SJSA1 (cell line): ENCODE measurements at regions not wholly inside any gene's neighbourhood (a gene's known extent, or its start where the extent isn't known, plus 50 kb on each side); places are given as distances from the start of the nearest gene placed in this dataset.
"Not testable (repeated sequence)": the region's sequence is repeated elsewhere in the genome, so short reads cannot be mapped to it uniquely, and the experiment has no call there.

Source experiments
- DNase-seq, 2 experiments: peaks; one replicate each; pipeline ENCODE4 v3.0.0-alpha.2; 2015 to 2020; ENCODE audit warnings: low spot score in 2 of 2, low read depth in 1 of 2
- H3K27ac ChIP-seq: fragments of 250-450 bp; sonication (Bioruptor Pico); 2 replicates; pipeline ENCODE4 v1.5.1; 2020; ENCODE audit warnings: mild to moderate bottlenecking, moderate library complexity
- H3K27me3 ChIP-seq: fragments of 250-450 bp; sonication (Bioruptor Pico); replicated peaks from 2 replicates; pipeline ENCODE4 v1.5.1; 2020; ENCODE audit warnings: mild to moderate bottlenecking, moderate library complexity
- H3K36me3 ChIP-seq: fragments of 250-450 bp; sonication (Bioruptor Pico); 2 replicates; pipeline ENCODE4 v1.5.1; 2020; ENCODE audit warnings: mild to moderate bottlenecking
- H3K4me1 ChIP-seq: fragments of 250-450 bp; sonication (Bioruptor Pico); replicated peaks from 2 replicates; pipeline ENCODE4 v1.6.1; 2021; ENCODE audit warnings: mild to moderate bottlenecking
- H3K4me3 ChIP-seq: fragments of 250-450 bp; sonication (Bioruptor Pico); 2 replicates; pipeline ENCODE4 v1.5.1; 2020; ENCODE audit warnings: mild to moderate bottlenecking
- H3K9me3 ChIP-seq: fragments of 250-450 bp; sonication (Bioruptor Pico); replicated peaks from 2 replicates; pipeline ENCODE4 v1.5.1; 2020; ENCODE audit warnings: mild to moderate bottlenecking

GRCh38 chr12:131528144-131528543 is 182.7 kb upstream of the SFSWAP start:
- Histone ChIP-seq H3K4me1 (no peaks in the 10 kb centered on the region), H3K27ac (no peak overlapping the region), H3K36me3 (no peaks in the 10 kb centered on the region), H3K9me3 (no peaks in the 10 kb centered on the region), H3K27me3 (no peaks in the 10 kb centered on the region), H3K4me3 (no peak overlapping the region)
- DNase-seq, result no peak

GRCh38 chr12:131528667-131529066 is 182.2 kb upstream of the SFSWAP start:
- no peak overlapping the region for H3K27ac ChIP-seq
- no peaks in the 10 kb centered on the region for H3K9me3 ChIP-seq
- H3K4me1 ChIP-seq, result no peaks in the 10 kb centered on the region
- H3K27me3 ChIP-seq, result no peaks in the 10 kb centered on the region
- no peaks in the 10 kb centered on the region for H3K36me3 ChIP-seq
- H3K4me3 ChIP-seq, result no peak overlapping the region
- no peak for DNase-seq

- H3K27ac ChIP-seq, result no peak overlapping the region
- H3K9me3 ChIP-seq, result no peaks in the 10 kb centered on the region
- H3K4me3 ChIP-seq, result no peak overlapping the region
- no peak for DNase-seq
- no peaks in the 10 kb centered on the region for H3K36me3 ChIP-seq
- no peaks in the 10 kb centered on the region for H3K27me3 ChIP-seq
- H3K4me1 ChIP-seq, result no peaks in the 10 kb centered on the region
Observed at GRCh38 chr12:131529196-131530040, 181.5 kb upstream of the SFSWAP start.

DNA sequence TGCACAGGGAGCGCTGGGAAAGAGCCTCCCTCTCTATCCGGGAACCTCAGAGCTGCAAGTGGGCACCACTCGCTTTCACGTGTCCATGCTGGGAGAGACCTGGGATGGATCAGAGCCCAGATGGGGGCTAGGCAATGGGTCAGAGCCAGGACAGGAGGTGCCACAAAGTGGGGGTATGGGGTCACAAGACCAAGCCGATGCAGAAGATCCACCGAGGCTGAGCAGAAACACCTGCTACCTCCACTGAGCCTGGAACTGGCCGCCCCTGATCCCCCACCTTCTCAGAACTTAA is 180.9 kb upstream of the SFSWAP start:
- DNase-seq, result no peak
- H3K27ac ChIP-seq, result no peak overlapping the region
- H3K4me3 ChIP-seq, result no peak overlapping the region
- H3K27me3 ChIP-seq, result no peaks in the 10 kb centered on the region
- no peaks in the 10 kb centered on the region for H3K9me3 ChIP-seq
- H3K36me3 ChIP-seq, result no peaks in the 10 kb centered on the region
- H3K4me1 ChIP-seq, result no peaks in the 10 kb centered on the region

DNA sequence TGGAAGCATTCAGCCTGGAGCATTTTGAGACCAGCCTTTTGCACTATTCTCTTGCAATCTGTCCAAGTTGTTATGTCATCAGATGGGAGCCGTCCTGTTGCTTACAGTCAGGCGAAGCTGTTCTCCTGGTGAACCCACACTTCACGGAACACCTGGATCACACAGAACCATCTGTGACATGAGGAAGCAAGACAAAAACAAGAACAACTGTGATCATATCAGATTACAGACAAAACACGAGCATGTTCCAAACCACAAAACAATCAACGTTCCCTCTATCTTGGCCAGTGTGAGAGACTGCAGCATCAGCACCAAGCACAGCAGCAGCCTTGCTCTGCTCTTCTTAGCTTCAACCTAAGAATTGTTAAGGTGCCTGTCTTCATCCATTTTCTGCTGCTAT is 180.5 kb upstream of the SFSWAP start:
- DNase-seq, result no peak
- Histone ChIP-seq H3K36me3 (no peaks in the 10 kb centered on the region), H3K4me1 (no peaks in the 10 kb centered on the region), H3K4me3 (no peak overlapping the region), H3K27me3 (no peaks in the 10 kb centered on the region), H3K27ac (no peak overlapping the region), H3K9me3 (no peaks in the 10 kb centered on the region)

DNA sequence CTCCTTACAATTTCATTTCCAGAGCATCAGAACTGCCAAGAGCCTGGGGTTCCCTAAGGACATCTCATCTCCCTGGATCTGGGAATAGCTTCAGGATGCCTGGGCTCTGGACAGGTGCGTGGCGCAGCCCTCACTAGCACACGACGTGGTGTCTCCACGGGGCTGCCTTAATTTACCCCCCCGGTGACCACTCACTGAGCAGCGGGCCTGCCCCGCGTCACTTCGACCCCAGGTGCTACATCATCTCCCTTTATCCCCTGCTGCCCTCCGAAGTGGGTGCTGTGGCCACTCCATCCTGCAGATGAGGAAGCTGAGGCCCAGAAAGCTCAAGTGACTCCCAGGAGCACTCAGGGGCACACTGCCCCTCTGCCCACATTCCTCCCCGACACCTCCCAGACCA is 177.8 kb upstream of the SFSWAP start:
- no peak overlapping the region for H3K27ac ChIP-seq
- no peaks in the 10 kb centered on the region for H3K27me3 ChIP-seq

GRCh38 chr12:131535779-131536178 is 175.1 kb upstream of the SFSWAP start:
- Histone ChIP-seq H3K36me3 (no peaks in the 10 kb centered on the region), H3K27ac (no peak overlapping the region), H3K9me3 (no peaks in the 10 kb centered on the region), H3K4me3 (no peak overlapping the region), H3K27me3 (no peaks in the 10 kb centered on the region), H3K4me1 (no peaks in the 10 kb centered on the region)
- no peak for DNase-seq

More for the DNA sequence above, 177.8 kb upstream of the SFSWAP start:
- no peak overlapping the region for H3K4me3 ChIP-seq
- H3K4me1 ChIP-seq, result no peaks in the 10 kb centered on the region
- DNase-seq, result no peak
- no peaks in the 10 kb centered on the region for H3K9me3 ChIP-seq
- H3K36me3 ChIP-seq, result no peaks in the 10 kb centered on the region

DNA sequence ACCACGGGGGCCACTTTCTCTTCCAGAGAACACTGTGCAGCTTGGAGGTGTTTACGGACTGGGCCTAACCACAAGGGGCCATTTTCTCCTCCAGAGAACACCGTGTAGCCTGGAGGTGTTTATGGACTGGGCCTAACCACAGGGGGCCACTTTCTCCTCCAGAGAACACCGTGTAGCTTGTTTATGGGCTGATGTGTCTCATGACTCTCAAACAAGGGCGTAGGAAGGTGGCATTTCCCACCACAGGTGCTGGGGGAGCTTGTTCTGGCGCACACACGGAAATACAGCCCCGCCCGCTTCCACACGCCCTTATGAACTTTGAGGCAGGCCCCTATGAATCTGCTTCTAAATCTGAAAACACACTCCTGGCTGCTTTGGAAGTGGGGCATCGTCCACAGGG is 174.6 kb upstream of the SFSWAP start:
- Histone ChIP-seq H3K4me1 (no peaks in the 10 kb centered on the region), H3K4me3 (no peak overlapping the region), H3K27ac (no peak overlapping the region), H3K9me3 (no peaks in the 10 kb centered on the region), H3K27me3 (no peaks in the 10 kb centered on the region), H3K36me3 (no peaks in the 10 kb centered on the region)
- no peak for DNase-seq

- DNase-seq, result no peak
- no peaks in the 10 kb centered on the region for H3K9me3 ChIP-seq
- H3K4me3 ChIP-seq, result no peak overlapping the region
- no peaks in the 10 kb centered on the region for H3K27me3 ChIP-seq
- no peak overlapping the region for H3K27ac ChIP-seq
- H3K4me1 ChIP-seq, result no peaks in the 10 kb centered on the region
- H3K36me3 ChIP-seq, result no peaks in the 10 kb centered on the region
Observed at GRCh38 chr12:131536766-131537165, 174.1 kb upstream of the SFSWAP start.

- Histone ChIP-seq H3K36me3 (no peaks in the 10 kb centered on the region), H3K27ac (no peak overlapping the region), H3K4me1 (no peaks in the 10 kb centered on the region), H3K27me3 (no peaks in the 10 kb centered on the region), H3K4me3 (no peak overlapping the region), H3K9me3 (no peaks in the 10 kb centered on the region)
- DNase-seq, result no peak
Observed at GRCh38 chr12:131537267-131537958, 173.5 kb upstream of the SFSWAP start.

GRCh38 chr12:131539381-131539780 is 171.5 kb upstream of the SFSWAP start:
- Histone ChIP-seq H3K27me3 (no peaks in the 10 kb centered on the region), H3K4me1 (no peaks in the 10 kb centered on the region)

DNA sequence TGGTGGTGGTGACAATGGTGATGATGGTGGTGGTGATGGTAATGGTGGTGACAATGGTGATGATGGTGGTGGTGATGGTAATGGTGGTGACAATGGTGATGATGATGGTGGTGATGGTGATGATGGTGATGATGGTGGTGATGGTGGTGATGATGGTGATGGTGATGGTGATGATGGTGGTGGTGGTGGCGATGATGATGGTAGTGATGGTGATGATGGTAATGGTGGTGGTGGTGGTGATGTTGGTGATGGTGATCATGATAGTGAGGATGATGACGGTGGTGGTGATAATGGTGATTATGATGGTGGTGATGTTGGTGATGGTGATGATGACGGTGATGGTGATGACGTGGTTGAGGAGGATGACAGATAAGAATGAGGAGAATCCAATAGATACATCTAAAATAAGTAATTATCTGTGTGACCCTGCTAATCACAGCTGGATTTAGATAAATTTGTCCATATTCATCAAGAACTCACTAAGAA is 170.7 kb upstream of the SFSWAP start:
- no peaks in the 10 kb centered on the region for H3K27me3 ChIP-seq
- no peaks in the 10 kb centered on the region for H3K36me3 ChIP-seq
- no peaks in the 10 kb centered on the region for H3K4me1 ChIP-seq
- DNase-seq, result no peak
- no peak overlapping the region for H3K27ac ChIP-seq
- H3K9me3 ChIP-seq, result no peaks in the 10 kb centered on the region
- H3K4me3 ChIP-seq, result no peak overlapping the region

More at GRCh38 chr12:131539381-131539780, 171.5 kb upstream of the SFSWAP start:
- Histone ChIP-seq H3K36me3 (no peaks in the 10 kb centered on the region), H3K27ac (no peak overlapping the region), H3K4me3 (no peak overlapping the region), H3K9me3 (no peaks in the 10 kb centered on the region)
- no peak for DNase-seq

DNA sequence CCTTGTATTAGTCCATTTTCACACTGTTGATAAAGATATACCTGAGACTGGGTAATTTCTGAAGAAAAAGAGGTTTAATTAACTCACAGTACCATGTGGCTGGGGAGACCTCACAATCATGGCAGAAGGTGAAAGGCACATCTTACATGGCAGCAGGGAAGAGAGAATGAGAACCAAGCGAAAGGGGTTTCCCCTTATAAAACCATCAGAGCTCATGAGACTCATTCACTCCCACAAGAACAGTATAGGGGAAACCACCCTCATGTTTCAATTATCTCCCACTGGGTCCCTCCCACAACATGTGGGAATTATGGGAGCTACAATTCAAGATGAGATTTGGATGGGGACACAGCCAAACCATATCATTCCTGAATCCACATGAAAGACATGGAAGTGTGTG is 169.4 kb upstream of the SFSWAP start:
- not testable (repeated sequence) for DNase-seq, H3K36me3 ChIP-seq, H3K9me3 ChIP-seq

DNA sequence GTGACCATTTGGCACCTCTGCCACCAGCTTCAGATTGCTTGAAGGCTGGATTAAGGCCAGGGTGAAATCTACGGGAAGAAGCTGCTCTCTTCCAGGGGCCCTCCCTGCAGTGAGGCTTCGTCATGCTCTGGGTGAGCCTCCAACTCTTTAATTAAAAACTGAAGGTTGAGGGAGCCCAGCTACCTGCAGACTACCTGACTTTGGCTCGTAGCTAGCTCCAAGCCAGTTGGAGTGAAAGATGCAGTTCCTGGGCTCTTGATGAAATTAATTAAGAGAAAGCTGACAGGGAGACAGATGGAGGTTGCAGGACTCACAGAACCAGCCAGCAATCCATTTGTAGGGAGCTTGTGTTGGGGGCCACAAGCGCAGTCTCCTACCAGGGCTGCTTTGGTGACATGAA is 168.5 kb upstream of the SFSWAP start:
- H3K27me3 ChIP-seq, result no peaks in the 10 kb centered on the region
- no peaks in the 10 kb centered on the region for H3K4me1 ChIP-seq
- DNase-seq, result no peak

More for the DNA sequence above, 169.4 kb upstream of the SFSWAP start:
- not testable (repeated sequence) for H3K27me3 ChIP-seq, H3K4me1 ChIP-seq, H3K4me3 ChIP-seq, H3K27ac ChIP-seq

More for the DNA sequence above, 168.5 kb upstream of the SFSWAP start:
- H3K4me3 ChIP-seq, result no peak overlapping the region
- no peak overlapping the region for H3K27ac ChIP-seq
- H3K36me3 ChIP-seq, result no peaks in the 10 kb centered on the region
- no peaks in the 10 kb centered on the region for H3K9me3 ChIP-seq
